Esophagus squamous epithelium (tissue), 5 donors: ENCODE measurements at regions not wholly inside any gene's neighbourhood (a gene's known extent, or its start where the extent isn't known, plus 50 kb on each side); places are given as distances from the start of the nearest gene placed in this dataset.

Experiments used
- DNase-seq: peaks from one replicate; lab custom pipeline; 2025; lab: John Stamatoyannopoulos, UW
- H3K27ac ChIP-seq, 4 donors: fragments of 200-600 bp; sonication (generic); one replicate each; pipeline ENCODE4 v1.5.1; 2016 to 2019; ENCODE audit warnings: mild to moderate bottlenecking in 1 of 4
- H3K27me3 ChIP-seq, 4 donors: fragments of 200-600 bp; sonication (generic); 1 replicate in 3 of 4; 2 replicates in 1 of 4; pipeline versions ENCODE4 v1.5.1 to v1.6.0; 2017 to 2021; ENCODE audit warnings: antibody characterized with exemption in 1 of 4
- H3K36me3 ChIP-seq, 3 donors: fragments of 200-600 bp; sonication (generic); one replicate each; pipeline ENCODE4 v1.5.1; 2016 to 2019
- H3K4me1 ChIP-seq, 3 donors: fragments of 200-600 bp; sonication (generic); one replicate each; pipeline ENCODE4 v1.5.1; 2017 to 2019
- H3K4me3 ChIP-seq, 4 donors: fragments of 200-600 bp; sonication (generic); 1 replicate in 3 of 4; 2 replicates in 1 of 4; pipeline ENCODE4 v1.5.1; 2016 to 2019; ENCODE audit warnings: mild to moderate bottlenecking in 2 of 4, moderate library complexity in 1 of 4
- H3K9me3 ChIP-seq, 3 donors: fragments of 200-600 bp; sonication (generic); one replicate each; pipeline ENCODE4 v1.5.1; 2016 to 2019
- POLR2A ChIP-seq, 4 donors: fragments of 450-650 bp; IDR thresholded peaks; one replicate each; pipeline ENCODE4 v1.6.1; 2017; ENCODE audit warnings: antibody characterized with exemption in 4 of 4, mild to moderate bottlenecking in 4 of 4, moderate library complexity in 3 of 4
- WGBS, 2 donors: methylation state at CpG; one replicate each; pipeline ENCODE4 v1.1.5; 2018; 5-methylcytosine and 5-hydroxymethylcytosine counted together
- intact Hi-C: fragments of 100-400 bp; cut with DNase I; formaldehyde crosslinking; loops from one replicate; pipeline ENCODE4 v1.15.0; 2022
- TF ChIP-seq, protein P1 (sequence below), 6 experiments: fragments of 450-650 bp in 4 of 6; fragments of 200-600 bp in 2 of 6; sonication (generic) in 2 of 6; IDR thresholded peaks; one replicate each; pipeline ENCODE4 v1.5.1; 2016 to 2019; ENCODE audit warnings: antibody characterized with exemption in 6 of 6, mild to moderate bottlenecking in 4 of 6, moderate library complexity in 4 of 6
- donor health status: DM: yes; HTN: yes; CAD: no.

- Histone ChIP-seq H3K27ac (no peak overlapping the region), H3K36me3 (no peaks in the 10 kb centered on the region), H3K27me3 (no peaks in the 10 kb centered on the region), H3K4me1 (no peaks in the 10 kb centered on the region), H3K9me3 (no peaks in the 10 kb centered on the region), H3K4me3 (no peak overlapping the region)
- TF ChIP-seq POLR2A (IDR thresholded peaks at IDR 0.05), result no peak
- TF ChIP-seq, protein P1, sequence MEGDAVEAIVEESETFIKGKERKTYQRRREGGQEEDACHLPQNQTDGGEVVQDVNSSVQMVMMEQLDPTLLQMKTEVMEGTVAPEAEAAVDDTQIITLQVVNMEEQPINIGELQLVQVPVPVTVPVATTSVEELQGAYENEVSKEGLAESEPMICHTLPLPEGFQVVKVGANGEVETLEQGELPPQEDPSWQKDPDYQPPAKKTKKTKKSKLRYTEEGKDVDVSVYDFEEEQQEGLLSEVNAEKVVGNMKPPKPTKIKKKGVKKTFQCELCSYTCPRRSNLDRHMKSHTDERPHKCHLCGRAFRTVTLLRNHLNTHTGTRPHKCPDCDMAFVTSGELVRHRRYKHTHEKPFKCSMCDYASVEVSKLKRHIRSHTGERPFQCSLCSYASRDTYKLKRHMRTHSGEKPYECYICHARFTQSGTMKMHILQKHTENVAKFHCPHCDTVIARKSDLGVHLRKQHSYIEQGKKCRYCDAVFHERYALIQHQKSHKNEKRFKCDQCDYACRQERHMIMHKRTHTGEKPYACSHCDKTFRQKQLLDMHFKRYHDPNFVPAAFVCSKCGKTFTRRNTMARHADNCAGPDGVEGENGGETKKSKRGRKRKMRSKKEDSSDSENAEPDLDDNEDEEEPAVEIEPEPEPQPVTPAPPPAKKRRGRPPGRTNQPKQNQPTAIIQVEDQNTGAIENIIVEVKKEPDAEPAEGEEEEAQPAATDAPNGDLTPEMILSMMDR (IDR thresholded peaks at IDR 0.05), result no peak
- no peak for DNase-seq
- intact Hi-C loops, result no loop called here
- 54 to 67% methylated on average over 3 of the region's 3 CpGs for WGBS, 2 donors
Observed at GRCh38 chr1:194730304-194730703, 1543.9 kb upstream of the B3GALT2 start.

DNA sequence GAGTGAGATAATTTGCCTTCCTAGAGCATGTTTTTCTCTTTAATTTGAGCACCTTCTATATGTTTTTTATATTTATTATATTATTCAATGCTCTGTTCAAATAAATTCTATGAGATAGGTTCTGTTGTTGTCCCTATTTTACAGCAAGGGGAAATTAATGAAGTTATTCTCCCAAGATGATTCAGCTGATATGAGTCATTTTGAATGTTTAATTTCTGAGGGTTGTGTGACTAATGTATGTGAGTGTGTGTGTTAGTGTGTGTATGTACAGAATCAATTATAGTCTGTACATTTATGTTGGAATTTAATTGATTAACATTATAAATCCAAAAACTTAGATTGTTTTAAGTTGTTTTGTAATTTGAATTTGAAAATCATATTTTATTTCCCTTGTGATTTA, 1536.7 kb upstream of the B3GALT2 start:
- H3K4me1 ChIP-seq, result no peaks in the 10 kb centered on the region
- no peaks in the 10 kb centered on the region for H3K27me3 ChIP-seq
- no peak overlapping the region for H3K4me3 ChIP-seq
- no peak for DNase-seq
- TF ChIP-seq, protein P1 (IDR thresholded peaks at IDR 0.05), result no peak
- H3K36me3 ChIP-seq, result no peaks in the 10 kb centered on the region
- intact Hi-C loops, result no loop called here
- H3K9me3 ChIP-seq, result peaks cover 0 to 3% (median 0%) of the 10 kb centered on the region in 3 donors
- H3K27ac ChIP-seq, result no peak overlapping the region

DNA sequence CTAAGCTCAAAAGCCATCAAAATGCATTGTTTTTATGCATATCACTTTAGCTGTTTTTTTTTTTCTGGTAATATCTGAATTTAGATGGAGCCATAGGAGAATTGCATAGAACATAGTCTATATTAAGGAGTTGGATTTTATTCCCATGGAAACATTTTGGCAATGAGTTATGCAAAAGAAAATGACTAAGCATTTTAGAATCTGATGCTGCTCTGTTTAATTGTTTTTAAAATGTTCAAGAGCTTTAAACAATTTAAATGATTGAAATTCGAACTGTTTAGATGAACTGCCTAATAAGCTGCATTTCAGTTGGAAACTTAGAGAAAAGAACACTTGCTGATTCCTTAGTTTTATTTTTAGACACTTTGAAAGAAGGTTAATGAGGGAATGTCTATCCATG, 1531.5 kb upstream of the B3GALT2 start:
- TF ChIP-seq POLR2A (IDR thresholded peaks at IDR 0.05), result no peak
- TF ChIP-seq, protein P1 (IDR thresholded peaks at IDR 0.05), result no peak
- intact Hi-C loops, result no loop called here
- no peak overlapping the region for H3K4me3 ChIP-seq
- H3K36me3 ChIP-seq, result no peaks in the 10 kb centered on the region
- no peaks in the 10 kb centered on the region for H3K4me1 ChIP-seq
- DNase-seq, result no peak
- H3K27ac ChIP-seq, result no peak overlapping the region
- H3K27me3 ChIP-seq, result no peaks in the 10 kb centered on the region
- H3K9me3 ChIP-seq, result peaks cover 0 to 3% (median 0%) of the 10 kb centered on the region in 3 donors
- WGBS, 2 donors, result 13 to 17% methylated on average over 1 of the region's 1 CpG

DNA sequence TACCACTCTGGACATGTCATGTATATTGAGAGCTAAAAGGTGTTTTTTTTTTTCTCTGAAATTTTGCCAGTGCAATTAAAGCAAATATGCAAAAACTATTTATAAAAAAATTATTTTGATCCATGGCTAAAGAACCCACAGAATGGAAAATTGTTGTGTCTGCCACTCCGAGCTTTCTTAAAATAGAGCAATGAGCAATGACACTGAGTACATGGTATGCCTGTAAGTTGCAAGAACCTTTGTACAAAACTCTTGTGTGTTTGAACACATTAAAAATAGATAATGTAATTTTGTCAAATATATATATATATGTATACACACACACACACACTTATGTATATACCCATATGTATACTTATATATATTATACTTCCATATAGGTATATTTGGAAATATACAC, 1530.9 kb upstream of the B3GALT2 start:
- Histone ChIP-seq H3K4me1 (no peaks in the 10 kb centered on the region), H3K9me3 (peaks cover 0 to 3% (median 0%) of the 10 kb centered on the region in 3 donors), H3K27me3 (no peaks in the 10 kb centered on the region), H3K27ac (no peak overlapping the region), H3K36me3 (no peaks in the 10 kb centered on the region), H3K4me3 (no peak overlapping the region)
- whole genome bisulfite sequencing, 2 donors, result 69 to 75% methylated on average over 1 of the region's 1 CpG
- DNase-seq, result no peak
- TF ChIP-seq, protein P1 (IDR thresholded peaks at IDR 0.05), result no peak
- no peak for TF ChIP-seq POLR2A (IDR thresholded peaks at IDR 0.05)
- intact Hi-C loops, result no loop called here

DNA sequence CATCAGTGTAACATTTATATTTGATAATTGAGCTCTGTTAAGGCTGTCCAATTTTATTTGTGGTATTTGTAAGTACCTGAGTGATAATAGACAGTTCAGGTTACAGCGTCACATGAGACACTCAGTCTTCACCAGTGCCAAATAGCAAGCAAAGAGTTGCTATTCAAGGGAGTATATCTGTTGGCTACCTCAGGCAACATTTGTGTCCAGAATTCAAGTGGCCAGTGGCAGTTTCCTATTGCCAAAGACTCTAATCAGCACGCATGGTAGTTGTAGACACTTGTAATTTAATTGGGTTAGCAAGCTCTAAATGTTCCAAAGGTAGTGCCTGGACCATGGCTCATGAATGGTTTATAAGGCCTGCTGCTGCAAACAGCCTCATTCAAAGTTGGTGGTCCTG, 1524.3 kb upstream of the B3GALT2 start:
- Histone ChIP-seq H3K4me1 (no peaks in the 10 kb centered on the region), H3K9me3 (no peaks in the 10 kb centered on the region), H3K27me3 (no peaks in the 10 kb centered on the region), H3K36me3 (no peaks in the 10 kb centered on the region), H3K4me3 (no peak overlapping the region), H3K27ac (no peak overlapping the region)
- 90 to 100% methylated on average over 1 to 2 of the region's 2 CpGs for WGBS, 2 donors
- intact Hi-C loops, result no loop called here
- no peak for TF ChIP-seq POLR2A (IDR thresholded peaks at IDR 0.05)
- TF ChIP-seq, protein P1 (IDR thresholded peaks at IDR 0.05), result no peak
- no peak for DNase-seq
